Endodermal cell (in vitro differentiated cells): ENCODE measurements at regions not wholly inside any gene's neighbourhood (a gene's known extent, or its start where the extent isn't known, plus 50 kb on each side); places are given as distances from the start of the nearest gene placed in this dataset.

Experiments used
- DNase-seq: peaks from one replicate; pipeline ENCODE4 v3.0.0-alpha.2; 2017
- H3K27ac ChIP-seq: 2 replicates; pipeline ENCODE4 v1.5.1; 2013; ENCODE audit warnings: mild to moderate bottlenecking, low read depth, low read length, moderate library complexity
- H3K27me3 ChIP-seq: 2 replicates; pipeline ENCODE4 v1.6.1; 2013; ENCODE audit warnings: mild to moderate bottlenecking, low read length, moderate library complexity; ENCODE audit not compliant: insufficient read depth, control insufficient read depth, poor library complexity, severe bottlenecking
- H3K36me3 ChIP-seq: 2 replicates; pipeline ENCODE4 v1.7.0; 2013; ENCODE audit warnings: mild to moderate bottlenecking, low read length, moderate library complexity; ENCODE audit not compliant: control insufficient read depth, insufficient read depth
- H3K4me1 ChIP-seq: one replicate; pipeline ENCODE4 v1.7.0; 2013; ENCODE audit warnings: low read length; ENCODE audit not compliant: control insufficient read depth, insufficient read depth
- H3K4me3 ChIP-seq: 2 replicates; pipeline ENCODE4 v1.5.1; 2013; ENCODE audit warnings: mild to moderate bottlenecking, low read length, moderate library complexity
- H3K9ac ChIP-seq: 2 replicates; pipeline ENCODE4 v1.6.1; 2013; ENCODE audit warnings: mild to moderate bottlenecking, low read length, moderate library complexity; ENCODE audit not compliant: poor library complexity, severe bottlenecking; ENCODE audit errors: extremely low read depth
- H3K9me3 ChIP-seq: 2 replicates; pipeline ENCODE4 v1.6.1; 2013; ENCODE audit warnings: mild to moderate bottlenecking, low read length, moderate library complexity; ENCODE audit not compliant: control insufficient read depth
- H3K27ac Mint-ChIP-seq: 2 replicates; pipeline ENCODE4 v1.8.0; 2020; ENCODE audit warnings: mixed read lengths
- H3K27me3 Mint-ChIP-seq: 2 replicates; pipeline ENCODE4 v1.8.0; 2021; ENCODE audit warnings: mild to moderate bottlenecking, mixed read lengths; ENCODE audit not compliant: insufficient read depth
- H3K36me3 Mint-ChIP-seq: 2 replicates; pipeline ENCODE4 v1.8.0; 2020; ENCODE audit warnings: low read depth, mixed read lengths
- H3K4me1 Mint-ChIP-seq: 2 replicates; pipeline ENCODE4 v1.8.0; 2020; ENCODE audit warnings: mixed read lengths
- H3K4me3 Mint-ChIP-seq: 2 replicates; pipeline ENCODE4 v1.8.0; 2020; ENCODE audit warnings: mild to moderate bottlenecking, moderate library complexity, mixed read lengths
- H3K9me3 Mint-ChIP-seq: 2 replicates; pipeline ENCODE4 v1.8.0; 2020; ENCODE audit warnings: mild to moderate bottlenecking, mixed read lengths
- WGBS, 2 experiments: methylation state at CpG; one replicate each; pipeline versions ENCODE4 v1.1.5 to v1.1.7; 2013; ENCODE audit warnings: missing lambda C conversion rate in 2 of 2, mixed read lengths in 1 of 2; ENCODE audit not compliant: insufficient coverage in 1 of 2, insufficient read length in 1 of 2; 5-methylcytosine and 5-hydroxymethylcytosine counted together
- TF ChIP-seq, protein P1 (sequence below): fragments of 200-600 bp; sonication (generic); conservative IDR thresholded peaks from 2 replicates; pipeline ENCODE4 v1.5.0; 2021; ENCODE audit warnings: antibody characterized with exemption, mild to moderate bottlenecking

DNA sequence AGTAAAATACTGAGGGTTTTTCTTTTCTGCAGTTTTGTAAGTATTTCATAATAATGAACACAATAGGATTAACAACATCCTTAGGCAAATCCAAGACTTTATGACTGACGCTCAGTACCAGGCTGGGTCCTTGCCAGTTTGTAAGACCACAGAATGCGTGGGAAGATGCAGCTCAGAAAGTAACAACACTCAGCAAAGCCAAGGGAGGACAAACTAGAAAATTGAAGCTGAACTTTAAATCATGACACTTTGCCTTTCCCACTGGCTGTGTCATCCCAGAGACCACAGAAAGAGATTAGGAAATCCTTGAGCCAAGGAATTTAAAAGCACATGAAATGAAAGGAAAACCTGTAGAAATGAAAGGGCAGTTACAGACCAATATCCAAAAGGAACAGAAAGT is 426.3 kb upstream of the CHRM3 start:
- Histone ChIP-seq H3K9ac (no peak overlapping the region), H3K27ac (no peak overlapping the region), H3K9me3 (no peaks in the 10 kb centered on the region), H3K36me3 (no peaks in the 10 kb centered on the region), H3K4me3 (no peak overlapping the region), H3K4me1 (no peaks in the 10 kb centered on the region), H3K27me3 (no peaks in the 10 kb centered on the region)
- DNase-seq, result no peak
- no peaks in the 10 kb centered on the region for H3K27me3 Mint-ChIP-seq
- H3K4me3 Mint-ChIP-seq, result no peak overlapping the region
- TF ChIP-seq, protein P1, sequence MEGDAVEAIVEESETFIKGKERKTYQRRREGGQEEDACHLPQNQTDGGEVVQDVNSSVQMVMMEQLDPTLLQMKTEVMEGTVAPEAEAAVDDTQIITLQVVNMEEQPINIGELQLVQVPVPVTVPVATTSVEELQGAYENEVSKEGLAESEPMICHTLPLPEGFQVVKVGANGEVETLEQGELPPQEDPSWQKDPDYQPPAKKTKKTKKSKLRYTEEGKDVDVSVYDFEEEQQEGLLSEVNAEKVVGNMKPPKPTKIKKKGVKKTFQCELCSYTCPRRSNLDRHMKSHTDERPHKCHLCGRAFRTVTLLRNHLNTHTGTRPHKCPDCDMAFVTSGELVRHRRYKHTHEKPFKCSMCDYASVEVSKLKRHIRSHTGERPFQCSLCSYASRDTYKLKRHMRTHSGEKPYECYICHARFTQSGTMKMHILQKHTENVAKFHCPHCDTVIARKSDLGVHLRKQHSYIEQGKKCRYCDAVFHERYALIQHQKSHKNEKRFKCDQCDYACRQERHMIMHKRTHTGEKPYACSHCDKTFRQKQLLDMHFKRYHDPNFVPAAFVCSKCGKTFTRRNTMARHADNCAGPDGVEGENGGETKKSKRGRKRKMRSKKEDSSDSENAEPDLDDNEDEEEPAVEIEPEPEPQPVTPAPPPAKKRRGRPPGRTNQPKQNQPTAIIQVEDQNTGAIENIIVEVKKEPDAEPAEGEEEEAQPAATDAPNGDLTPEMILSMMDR, result no peak
- no peak overlapping the region for H3K27ac Mint-ChIP-seq
- peaks cover 5% of the 10 kb centered on the region for H3K4me1 Mint-ChIP-seq
- 95% methylated on average over 2 of the region's 2 CpGs; no CpG with 5 or more reads in 1 of the 2 experiments for WGBS, 2 experiments
- H3K36me3 Mint-ChIP-seq, result no peaks in the 10 kb centered on the region
- peaks cover 3% of the 10 kb centered on the region for H3K9me3 Mint-ChIP-seq

- H3K9me3 ChIP-seq, result no peaks in the 10 kb centered on the region
- no peak for DNase-seq
- Mint-ChIP-seq H3K27me3 (no peaks in the 10 kb centered on the region), H3K36me3 (no peaks in the 10 kb centered on the region), H3K4me3 (no peak overlapping the region), H3K9me3 (no peaks in the 10 kb centered on the region), H3K27ac (no peak overlapping the region), H3K4me1 (peaks cover 11% of the 10 kb centered on the region)
- 100% methylated on average over 1 of the region's 1 CpG; no CpG with 5 or more reads in 1 of the 2 experiments for WGBS, 2 experiments
- H3K4me3 ChIP-seq, result no peak overlapping the region
- no peaks in the 10 kb centered on the region for H3K36me3 ChIP-seq
- H3K27ac ChIP-seq, result no peak overlapping the region
- H3K9ac ChIP-seq, result no peak overlapping the region
- TF ChIP-seq, protein P1, result no peak
- no peaks in the 10 kb centered on the region for H3K27me3 ChIP-seq
- H3K4me1 ChIP-seq, result no peaks in the 10 kb centered on the region
Measured at GRCh38 chr1:238955934-238956333, 430.4 kb upstream of the CHRM3 start.

GRCh38 chr1:238954865-238955264 is 431.5 kb upstream of the CHRM3 start:
- Mint-ChIP-seq H3K36me3 (no peaks in the 10 kb centered on the region), H3K4me1 (peaks cover 9% of the 10 kb centered on the region), H3K9me3 (no peaks in the 10 kb centered on the region), H3K27me3 (no peaks in the 10 kb centered on the region), H3K4me3 (no peak overlapping the region), H3K27ac (no peak overlapping the region)
- WGBS, 2 experiments, result 85% methylated on average over 1 of the region's 2 CpGs; no CpG with 5 or more reads in 1 of the 2 experiments
- Histone ChIP-seq H3K27me3 (no peaks in the 10 kb centered on the region), H3K36me3 (no peaks in the 10 kb centered on the region), H3K27ac (no peak overlapping the region), H3K4me3 (no peak overlapping the region), H3K4me1 (no peaks in the 10 kb centered on the region), H3K9me3 (no peaks in the 10 kb centered on the region), H3K9ac (no peak overlapping the region)
- TF ChIP-seq, protein P1, result no peak
- DNase-seq, result no peak
